KOPT-K1 (cell line): ENCODE measurements at regions not wholly inside any gene's neighbourhood (a gene's known extent, or its start where the extent isn't known, plus 50 kb on each side); places are given as distances from the start of the nearest gene placed in this dataset.

Experiments
- H3K27ac ChIP-seq: fragments of 200-600 bp; sonication (generic); 2 replicates; pipeline ENCODE4 v1.5.1; 2016; ENCODE audit warnings: antibody characterized with exemption, mild to moderate bottlenecking, low read depth, low read length; ENCODE audit not compliant: poor library complexity, severe bottlenecking
- H3K36me3 ChIP-seq: fragments of 200-600 bp; sonication (generic); 2 replicates; pipeline ENCODE4 v1.5.1; 2017; ENCODE audit warnings: antibody characterized with exemption, mild to moderate bottlenecking, low read length, moderate library complexity; ENCODE audit not compliant: insufficient read depth
- H3K9me3 ChIP-seq: fragments of 200-600 bp; sonication (generic); 2 replicates; pipeline ENCODE4 v1.5.1; 2017; ENCODE audit warnings: antibody characterized with exemption, low read length, mild to moderate bottlenecking; ENCODE audit not compliant: insufficient read depth, poor library complexity, severe bottlenecking

- no peaks in the 10 kb centered on the region for H3K9me3 ChIP-seq
- no peak overlapping the region for H3K27ac ChIP-seq
Observed at GRCh38 chr14:98867726-98868125, 404.3 kb downstream of the BCL11B start.

GRCh38 chr14:98868866-98869265, 403.1 kb downstream of the BCL11B start:
- Histone ChIP-seq H3K36me3 (no peaks in the 10 kb centered on the region), H3K27ac (no peak overlapping the region), H3K9me3 (no peaks in the 10 kb centered on the region)

More at GRCh38 chr14:98867726-98868125, 404.3 kb downstream of the BCL11B start:
- no peaks in the 10 kb centered on the region for H3K36me3 ChIP-seq

DNA sequence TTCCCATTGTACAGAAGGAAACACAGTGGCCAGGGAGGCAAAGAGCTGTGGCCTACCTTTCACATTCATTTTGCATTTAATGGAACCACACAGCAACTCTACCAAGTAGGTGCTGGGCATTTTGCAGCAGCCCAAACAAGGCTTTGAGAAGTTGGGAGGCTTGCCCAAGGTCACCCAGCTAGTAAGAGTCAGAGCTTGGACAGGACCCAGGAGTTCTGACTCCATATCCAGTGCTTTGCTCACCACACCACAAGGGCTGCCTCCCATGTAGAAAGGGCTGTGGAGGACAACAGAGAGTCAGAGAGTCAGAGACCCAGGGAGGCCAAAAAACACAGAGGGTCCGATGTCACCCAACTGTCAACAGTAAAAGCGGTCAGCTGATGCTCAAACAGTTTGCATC, 400.2 kb downstream of the BCL11B start:
- Histone ChIP-seq H3K27ac (no peak overlapping the region), H3K9me3 (no peaks in the 10 kb centered on the region)

GRCh38 chr14:98877065-98877464, 394.9 kb downstream of the BCL11B start:
- Histone ChIP-seq H3K36me3 (no peaks in the 10 kb centered on the region), H3K27ac (no peak overlapping the region), H3K9me3 (peaks cover 19% of the 10 kb centered on the region)

More for the DNA sequence above, 400.2 kb downstream of the BCL11B start:
- H3K36me3 ChIP-seq, result no peaks in the 10 kb centered on the region

DNA sequence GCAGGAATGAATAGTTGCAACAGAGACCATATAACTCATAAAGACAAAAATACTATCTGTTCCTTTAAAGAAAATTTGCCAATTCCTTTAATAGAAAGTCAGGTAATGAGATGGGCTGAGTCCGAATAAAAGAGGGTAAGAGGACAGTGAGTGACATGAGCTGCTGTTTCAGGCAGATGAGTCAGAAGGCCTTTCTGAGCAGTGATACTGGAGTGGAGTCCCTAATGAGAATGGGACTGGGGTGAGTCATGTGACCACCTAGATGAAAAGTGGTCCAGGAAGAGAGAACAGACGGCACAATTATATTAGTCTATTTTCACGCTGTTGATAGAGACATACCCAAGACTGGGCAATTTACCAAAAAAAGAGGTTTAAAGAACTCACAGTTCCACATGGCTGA, 393.7 kb downstream of the BCL11B start:
- Histone ChIP-seq H3K36me3 (no peaks in the 10 kb centered on the region), H3K27ac (no peak overlapping the region), H3K9me3 (peaks cover 19% of the 10 kb centered on the region)

GRCh38 chr14:98886982-98887381, 385.0 kb downstream of the BCL11B start:
- H3K27ac ChIP-seq, result no peak overlapping the region
- peaks cover under 1% of the 10 kb centered on the region for H3K9me3 ChIP-seq
- no peaks in the 10 kb centered on the region for H3K36me3 ChIP-seq

DNA sequence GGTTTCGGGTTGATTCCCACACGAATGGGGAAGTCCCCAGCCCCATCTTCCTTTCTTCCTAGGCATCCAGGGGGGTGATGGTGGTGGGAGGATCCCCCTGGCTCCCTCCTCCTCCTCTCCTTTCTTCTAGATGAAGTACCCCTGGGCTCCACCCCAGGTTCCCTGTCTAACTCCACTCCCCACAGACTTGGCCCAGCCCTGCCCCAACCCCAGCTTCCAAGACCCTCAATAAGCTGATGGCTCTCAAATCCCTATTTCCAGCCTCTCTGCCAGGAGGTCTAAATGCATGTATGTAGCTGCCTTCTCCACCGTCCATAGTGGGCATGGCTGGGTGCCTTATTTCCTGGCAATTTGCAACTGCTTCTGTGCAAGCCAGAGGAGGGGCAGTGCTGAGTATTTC, 383.7 kb downstream of the BCL11B start:
- H3K27ac ChIP-seq, result no peak overlapping the region
- no peaks in the 10 kb centered on the region for H3K9me3 ChIP-seq
- no peaks in the 10 kb centered on the region for H3K36me3 ChIP-seq

- Histone ChIP-seq H3K36me3 (no peaks in the 10 kb centered on the region), H3K27ac (no peak overlapping the region), H3K9me3 (no peaks in the 10 kb centered on the region)
Observed at GRCh38 chr14:98888927-98889835, 382.8 kb downstream of the BCL11B start.

GRCh38 chr14:98889836-98890185, 382.2 kb downstream of the BCL11B start:
- Histone ChIP-seq H3K36me3 (no peaks in the 10 kb centered on the region), H3K27ac (no peak overlapping the region), H3K9me3 (no peaks in the 10 kb centered on the region)

- Histone ChIP-seq H3K36me3 (no peaks in the 10 kb centered on the region), H3K27ac (no peak overlapping the region), H3K9me3 (no peaks in the 10 kb centered on the region)
Observed at GRCh38 chr14:98890556-98891340, 381.2 kb downstream of the BCL11B start.

GRCh38 chr14:98893675-98894074, 378.3 kb downstream of the BCL11B start:
- no peaks in the 10 kb centered on the region for H3K36me3 ChIP-seq
- no peak overlapping the region for H3K27ac ChIP-seq
- H3K9me3 ChIP-seq, result no peaks in the 10 kb centered on the region

GRCh38 chr14:98894600-98894999, 377.4 kb downstream of the BCL11B start:
- no peaks in the 10 kb centered on the region for H3K36me3 ChIP-seq

DNA sequence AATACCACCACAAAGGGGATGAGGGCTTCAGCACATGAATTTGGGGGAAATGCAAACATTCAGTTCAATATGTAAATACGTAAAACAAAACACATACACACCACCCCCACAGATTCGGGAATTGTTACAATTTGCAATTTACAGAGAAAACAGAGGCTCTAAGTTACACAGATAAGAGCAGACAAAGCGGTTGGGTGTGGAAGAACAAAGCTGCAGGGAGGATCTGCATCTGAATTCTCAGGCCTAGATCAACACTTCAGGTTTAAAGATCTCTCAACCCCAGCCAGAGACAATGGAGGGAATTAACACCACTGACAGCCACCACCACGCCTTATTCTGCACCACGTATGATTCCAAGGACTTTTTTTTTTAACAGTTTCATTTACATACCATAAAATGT, 375.5 kb downstream of the BCL11B start:
- Histone ChIP-seq H3K9me3 (no peaks in the 10 kb centered on the region), H3K27ac (no peak overlapping the region), H3K36me3 (no peaks in the 10 kb centered on the region)

More at GRCh38 chr14:98894600-98894999, 377.4 kb downstream of the BCL11B start:
- Histone ChIP-seq H3K9me3 (no peaks in the 10 kb centered on the region), H3K27ac (no peak overlapping the region)

GRCh38 chr14:98897605-98898309, 374.2 kb downstream of the BCL11B start:
- Histone ChIP-seq H3K27ac (no peak overlapping the region), H3K36me3 (no peaks in the 10 kb centered on the region), H3K9me3 (no peaks in the 10 kb centered on the region)

GRCh38 chr14:98899441-98899840, 372.6 kb downstream of the BCL11B start:
- H3K9me3 ChIP-seq, result no peaks in the 10 kb centered on the region
- no peak overlapping the region for H3K27ac ChIP-seq
- no peaks in the 10 kb centered on the region for H3K36me3 ChIP-seq
